GM23338 (cell line): ENCODE measurements at regions not wholly inside any gene's neighbourhood (a gene's known extent, or its start where the extent isn't known, plus 50 kb on each side); places are given as distances from the start of the nearest gene placed in this dataset.
A peak's percentile ranks its signal among the peaks of the same experiment; 100 is the strongest.

ENCODE experiments used
- ATAC-seq: fragments of 200-7000 bp; cut with Tn5 transposase; 3 replicates; pipeline ENCODE4 v1.9.1; 2020
- DNase-seq: peaks from one replicate; pipeline ENCODE4 v3.0.0-alpha.2; 2015; ENCODE audit warnings: low spot score
- H2AFZ ChIP-seq: fragments of 200-600 bp; sonication (generic); 2 replicates; pipeline ENCODE4 v1.8.0; 2016; ENCODE audit warnings: antibody characterized with exemption, mild to moderate bottlenecking, moderate library complexity
- H3F3A ChIP-seq: fragments of 200-600 bp; sonication (generic); replicated peaks from 2 replicates; pipeline ENCODE4 v1.8.0; 2017; ENCODE audit warnings: antibody characterized with exemption, mixed run types, low read depth
- H3K27ac ChIP-seq: fragments of 200-600 bp; sonication (generic); 2 replicates; pipeline ENCODE4 v1.6.1; 2016; ENCODE audit warnings: low read depth
- H3K27me3 ChIP-seq: fragments of 200-600 bp; sonication (generic); 2 replicates; pipeline ENCODE4 v1.8.0; 2016; ENCODE audit warnings: mild to moderate bottlenecking, mixed run types, moderate library complexity; ENCODE audit not compliant: insufficient read depth
- H3K36me3 ChIP-seq: fragments of 200-600 bp; sonication (generic); 2 replicates; pipeline ENCODE4 v1.8.0; 2016; ENCODE audit warnings: mild to moderate bottlenecking; ENCODE audit not compliant: insufficient read depth
- H3K4me1 ChIP-seq: fragments of 200-600 bp; sonication (generic); 2 replicates; pipeline ENCODE4 v1.8.0; 2016; ENCODE audit warnings: mild to moderate bottlenecking, moderate library complexity; ENCODE audit not compliant: insufficient read depth
- H3K4me2 ChIP-seq: fragments of 200-600 bp; sonication (generic); 2 replicates; pipeline ENCODE4 v1.7.1; 2017; ENCODE audit warnings: mixed run types
- H3K4me3 ChIP-seq: fragments of 200-600 bp; sonication (generic); 2 replicates; pipeline ENCODE4 v1.6.1; 2016; ENCODE audit warnings: mixed run types
- H3K79me2 ChIP-seq: fragments of 200-600 bp; sonication (generic); replicated peaks from 2 replicates; pipeline ENCODE4 v1.8.0; 2017; ENCODE audit warnings: mild to moderate bottlenecking; ENCODE audit not compliant: insufficient read depth
- H3K9me2 ChIP-seq: fragments of 200-600 bp; sonication (generic); 2 replicates; pipeline ENCODE4 v1.8.0; 2017; ENCODE audit not compliant: insufficient read depth
- H4K20me1 ChIP-seq: fragments of 200-600 bp; sonication (generic); replicated peaks from 2 replicates; pipeline ENCODE4 v1.8.0; 2017; ENCODE audit warnings: mild to moderate bottlenecking; ENCODE audit not compliant: insufficient read depth
- H3K27ac Mint-ChIP-seq: 2 replicates; pipeline ENCODE4 v1.8.0; 2020; ENCODE audit warnings: inconsistent platforms, mild to moderate bottlenecking, moderate library complexity, mixed read lengths
- H3K27me3 Mint-ChIP-seq: 3 replicates; pipeline ENCODE4 v1.8.0; 2022; ENCODE audit warnings: low read depth, mild to moderate bottlenecking, moderate library complexity, mixed read lengths, inconsistent platforms; ENCODE audit not compliant: insufficient read depth, poor library complexity
- H3K36me3 Mint-ChIP-seq: 3 replicates; pipeline ENCODE4 v1.8.0; 2021; ENCODE audit warnings: low read depth, mild to moderate bottlenecking, inconsistent platforms, moderate library complexity, mixed read lengths
- H3K4me1 Mint-ChIP-seq: 3 replicates; pipeline ENCODE4 v1.8.0; 2020; ENCODE audit warnings: mild to moderate bottlenecking, inconsistent platforms, mixed read lengths
- H3K4me3 Mint-ChIP-seq: 3 replicates; pipeline ENCODE4 v1.8.0; 2021; ENCODE audit warnings: moderate library complexity, mild to moderate bottlenecking, inconsistent platforms, mixed read lengths
- H3K9me3 Mint-ChIP-seq: 3 replicates; pipeline ENCODE4 v1.8.0; 2020; ENCODE audit warnings: moderate library complexity, mild to moderate bottlenecking, inconsistent platforms, mixed read lengths
- CREB1 ChIP-seq: fragments of 250-450 bp; sonication (Bioruptor Pico); IDR thresholded peaks from 2 replicates; pipeline ENCODE4 v1.5.0; 2020; ENCODE audit warnings: low read depth, mild to moderate bottlenecking, moderate library complexity
- ETS1 ChIP-seq: IDR thresholded peaks from 2 replicates; pipeline ENCODE4 v1.6.1; 2016; ENCODE audit warnings: antibody characterized with exemption
- EZH2 ChIP-seq: fragments of 200-600 bp; sonication (generic); IDR thresholded peaks from one replicate; pipeline ENCODE4 v1.8.0; 2017; ENCODE audit warnings: antibody characterized with exemption, mild to moderate bottlenecking, low read depth; ENCODE audit not compliant: unreplicated experiment
- EZH2phosphoT487 ChIP-seq: fragments of 200-600 bp; sonication (generic); IDR thresholded peaks from one replicate; pipeline ENCODE4 v1.8.1; 2018; ENCODE audit warnings: antibody characterized with exemption; ENCODE audit not compliant: unreplicated experiment
- JUNB ChIP-seq: IDR thresholded peaks from one replicate; pipeline ENCODE4 v1.6.1; 2016; ENCODE audit warnings: antibody characterized with exemption; ENCODE audit not compliant: unreplicated experiment
- NANOG ChIP-seq: IDR thresholded peaks from 2 replicates; pipeline ENCODE4 v1.6.1; 2016; ENCODE audit warnings: antibody characterized with exemption, borderline replicate concordance
- ZNF114 ChIP-seq: fragments of 250-450 bp; sonication (Bioruptor Pico); IDR thresholded peaks from 2 replicates; pipeline ENCODE4 v1.5.0; 2020; ENCODE audit warnings: mild to moderate bottlenecking, moderate library complexity
- ZNF331 ChIP-seq: fragments of 250-450 bp; sonication (Bioruptor Pico); IDR thresholded peaks from 2 replicates; pipeline ENCODE4 v1.5.0; 2020; ENCODE audit warnings: low read depth, mild to moderate bottlenecking, moderate library complexity
- ZNF462 ChIP-seq: fragments of 250-450 bp; sonication (Bioruptor Pico); IDR thresholded peaks from 2 replicates; pipeline ENCODE4 v1.5.0; 2020; ENCODE audit warnings: mild to moderate bottlenecking, moderate library complexity

- TF ChIP-seq ZNF331 = no peak
- no peak for TF ChIP-seq EZH2
- TF ChIP-seq ZNF114 (CRISPR knock-in tag) = no peak
Measured at GRCh38 chr9:80449513-80449912, 877.7 kb downstream of the TLE4 start (continued).

- ATAC-seq (no peak), DNase-seq (no peak)
- Histone ChIP-seq H3K4me1 (peaks cover 9% of the 10 kb centered on the region), H3K4me3 (no peak overlapping the region), H3K36me3 (no peaks in the 10 kb centered on the region), H3K79me2 (no peaks in the 10 kb centered on the region), H4K20me1 (no peaks in the 10 kb centered on the region), H3K4me2 (peak overlapping the region; percentile 49; the same call in 1 of the 2 replicates), H3F3A (no peaks in the 10 kb centered on the region), H2AFZ (no peak overlapping the region), H3K27ac (no peak overlapping the region), H3K27me3 (no peaks in the 10 kb centered on the region), H3K9me2 (no peaks in the 10 kb centered on the region)
- H3K27me3 Mint-ChIP-seq = peaks cover 5% of the 10 kb centered on the region
- H3K9me3 Mint-ChIP-seq = peaks cover 7% of the 10 kb centered on the region; the same call in 2 of the 3 replicates
- H3K4me3 Mint-ChIP-seq = no peak overlapping the region
- TF ChIP-seq CREB1 (CRISPR knock-in tag) (no peak), ZNF114 (CRISPR knock-in tag) (no peak), JUNB (no peak), EZH2phosphoT487 (no peak), ETS1 (no peak), NANOG (no peak), ZNF462 (CRISPR knock-in tag) (no peak)
- 0 out of 2 replicates have a peak overlapping the region, but pooled peaks have one; percentile 52 for H3K27ac Mint-ChIP-seq
- peaks cover 15% of the 10 kb centered on the region for H3K4me1 Mint-ChIP-seq
- no peaks in the 10 kb centered on the region; the same call in 2 of the 3 replicates for H3K36me3 Mint-ChIP-seq
Measured at GRCh38 chr9:80448996-80449395, 877.2 kb downstream of the TLE4 start.
